K562 (cell line): ENCODE measurements at regions not wholly inside any gene's neighbourhood (a gene's known extent, or its start where the extent isn't known, plus 50 kb on each side); places are given as distances from the start of the nearest gene placed in this dataset.

Experiments used
- ATAC-seq: fragments of 200-7000 bp; cut with Tn5 transposase; 3 replicates; pipeline ENCODE4 v1.9.1; 2020; ENCODE audit warnings: moderate library complexity
- BruUV-seq: library from RNA; stranded (reverse); fragments of 400-500 nt; replicated peaks from 2 replicates; lab custom pipeline; 2021; lab: Mats Ljungman, UMichigan
- CTCF ChIA-PET: fragments of 300-600 bp; formaldehyde crosslinking; extraction: SDS; loops from one replicate; lab custom pipeline; 2021; ENCODE audit warnings: low intra/inter-chr PET ratio; lab: Yijun Ruan, JAX
- POLR2A ChIA-PET: fragments of 300-600, 350-650 bp; sonication (Branson Sonifier 250); formaldehyde crosslinking; extraction: SDS; loops from one replicate; lab custom pipeline; 2021; ENCODE audit warnings: antibody characterized with exemption, inconsistent platforms; lab: Yijun Ruan, JAX
- DNase-seq, 4 experiments: peaks; one replicate each; pipeline versions ENCODE4 v3.0.0 to v3.0.0-alpha.2; 2011 to 2018; ENCODE audit warnings: low spot score in 3 of 4, mixed read lengths in 3 of 4; ENCODE audit errors: extremely low read depth in 1 of 4
- FAIRE-seq: peaks from 2 replicates; lab custom pipeline; 2011; peaks lifted over from hg19 to GRCh38; lab: Jason Lieb, UNC
- H2AFZ ChIP-seq: 2 replicates; pipeline ENCODE4 v1.6.0; 2011; ENCODE audit warnings: low read depth, low read length, control low read depth, inconsistent platforms
- H3K27ac ChIP-seq: fragments of 200-600 bp; 3 replicates; pipeline ENCODE4 v1.8.0; 2011; ENCODE audit warnings: low read depth, mild to moderate bottlenecking, control low read depth, inconsistent platforms, low read length, moderate library complexity, mixed read lengths; ENCODE audit errors: extremely low read depth
- H3K27me3 ChIP-seq, 2 experiments: fragments of 300-600 bp in 1 of 2; 2 replicates in 1 of 2; 3 replicates in 1 of 2; pipeline versions ENCODE4 v1.6.0 to v1.8.0; 2011; ENCODE audit warnings: inconsistent platforms in 2 of 2, low read length in 2 of 2, mild to moderate bottlenecking in 1 of 2, mixed read lengths in 1 of 2, moderate library complexity in 1 of 2; ENCODE audit not compliant: control insufficient read depth in 2 of 2, insufficient read depth in 2 of 2
- H3K36me3 ChIP-seq: fragments of 300-600 bp; 3 replicates; pipeline ENCODE4 v1.8.0; 2011; ENCODE audit warnings: mild to moderate bottlenecking, low read length, inconsistent platforms; ENCODE audit not compliant: control insufficient read depth, insufficient read depth
- H3K4me1 ChIP-seq, 2 experiments: fragments of 200-600 bp in 1 of 2; replicated peaks in 1 of 2; 2 replicates in 1 of 2; 3 replicates in 1 of 2; pipeline versions ENCODE4 v1.5.1 to v1.8.0; 2011; ENCODE audit warnings: inconsistent platforms in 2 of 2, low read length in 2 of 2, mild to moderate bottlenecking in 1 of 2, mixed read lengths in 1 of 2, moderate library complexity in 1 of 2; ENCODE audit not compliant: control insufficient read depth in 2 of 2, insufficient read depth in 2 of 2
- H3K4me2 ChIP-seq: 2 replicates; pipeline ENCODE4 v1.6.1; 2011; ENCODE audit warnings: low read length, control low read depth, inconsistent platforms, mixed read lengths; ENCODE audit not compliant: insufficient read depth
- H3K4me3 ChIP-seq: fragments of 200-600 bp; sonication (generic), shearing (Covaris generic); 2 replicates; pipeline ENCODE4 v1.5.1; 2016; ENCODE audit warnings: control low read depth, inconsistent platforms
- H3K79me2 ChIP-seq: fragments of 200-600 bp; 3 replicates; pipeline ENCODE4 v1.8.0; 2011; ENCODE audit warnings: low read length, inconsistent platforms; ENCODE audit not compliant: control insufficient read depth, insufficient read depth
- H3K9ac ChIP-seq, 2 experiments: 2 replicates each; pipeline versions ENCODE4 v1.6.0 to v1.6.1; 2011; ENCODE audit warnings: low read depth in 2 of 2, low read length in 2 of 2, control low read depth in 1 of 2, inconsistent platforms in 1 of 2, mild to moderate bottlenecking in 1 of 2, mixed read lengths in 1 of 2; ENCODE audit not compliant: insufficient read depth in 1 of 2
- H3K9me1 ChIP-seq: one replicate; pipeline ENCODE4 v1.6.0; 2011; ENCODE audit warnings: inconsistent platforms, mild to moderate bottlenecking, low read length, moderate library complexity; ENCODE audit not compliant: control insufficient read depth, insufficient read depth
- H3K9me3 ChIP-seq: replicated peaks from 2 replicates; pipeline ENCODE4 v1.5.1; 2011; ENCODE audit warnings: low read depth, low read length, inconsistent platforms; ENCODE audit not compliant: control insufficient read depth, insufficient read depth
- H4K20me1 ChIP-seq: replicated peaks from 2 replicates; pipeline ENCODE4 v1.6.1; 2011; ENCODE audit warnings: low read length, inconsistent platforms, mixed read lengths; ENCODE audit not compliant: control insufficient read depth, insufficient read depth
- RNF219 ChIP-seq: fragments of 250-450 bp; sonication (Bioruptor Pico); IDR thresholded peaks from 2 replicates; pipeline ENCODE4 v1.5.0; 2022; ENCODE audit warnings: mild to moderate bottlenecking
- TFAP4 ChIP-seq: sonication (generic); formaldehyde crosslinking; IDR thresholded peaks from 2 replicates; pipeline ENCODE4 v1.8.0; 2022; ENCODE audit warnings: missing genetic modification reagents, mild to moderate bottlenecking, moderate library complexity, borderline replicate concordance
- THAP7 ChIP-seq: fragments of 250-450 bp; sonication (Bioruptor Pico); IDR thresholded peaks from 2 replicates; pipeline ENCODE4 v1.5.0; 2021
- ZNF449 ChIP-seq: fragments of 250-450 bp; sonication (Bioruptor Pico); IDR thresholded peaks from 2 replicates; pipeline ENCODE4 v1.8.0; 2022; ENCODE audit warnings: moderate library complexity, mild to moderate bottlenecking, inconsistent platforms
- WGBS: fragments of 100-300 bp; shearing (Covaris generic); methylation state at CpG from one replicate; pipeline ENCODE4 v1.1.6; 2016; ENCODE audit warnings: low coverage, mixed read lengths; ENCODE audit not compliant: insufficient coverage; ENCODE audit errors: missing lambda C conversion rate; 5-methylcytosine and 5-hydroxymethylcytosine counted together
- in situ Hi-C: fragments of 300-500 bp; cut with MboI; formaldehyde crosslinking; loops from 4 replicates; pipeline ENCODE4 v1.15.0; 2018; ENCODE audit warnings: inconsistent platforms, mixed read lengths
- intact Hi-C: fragments of 100-400 bp; cut with micrococcal nuclease; formaldehyde crosslinking; loops from 2 replicates; pipeline ENCODE4 v1.14.2; 2022

DNA sequence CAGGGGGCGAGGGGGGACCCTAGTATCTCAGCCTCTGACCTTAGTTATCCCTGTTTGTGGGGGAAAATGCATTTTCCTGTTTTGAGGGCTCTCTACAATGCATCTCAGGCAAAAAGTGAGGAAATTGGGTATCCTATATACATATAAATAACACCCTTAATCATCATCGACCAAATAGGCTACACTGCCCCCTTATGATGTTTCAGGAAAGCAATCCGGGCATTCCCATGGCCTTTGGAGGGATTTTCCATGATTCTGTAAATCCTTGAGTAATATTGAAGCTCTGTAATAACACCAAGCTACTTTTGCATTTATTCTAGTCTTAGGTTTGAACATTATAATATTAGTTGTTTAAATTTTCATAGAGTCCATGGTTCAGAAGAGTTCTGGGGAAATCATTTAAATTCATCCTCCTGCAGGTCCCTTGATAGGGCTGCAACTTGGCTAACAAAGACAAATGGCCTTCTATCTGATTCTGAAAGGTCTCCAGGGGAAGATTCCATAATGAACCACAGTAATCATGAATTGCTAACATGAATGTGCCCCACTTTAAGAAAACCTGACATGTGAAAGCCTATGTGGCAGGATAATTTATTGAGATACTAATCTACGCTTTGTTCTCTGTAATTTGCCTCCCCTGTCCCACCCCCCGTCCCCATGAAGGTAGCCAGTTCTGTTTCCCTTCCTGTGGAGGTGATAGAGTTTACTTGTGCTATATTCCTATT lies 91.5 kb upstream of the SCOC start:
- no peak for ATAC-seq
- in situ Hi-C loops (no loop called here), intact Hi-C loops (no loop called here)
- H3K9me3 ChIP-seq: peaks cover 3% of the 10 kb centered on the region; the same call in 1 of the 2 replicates
- no peak overlapping the region for H3K9ac ChIP-seq
- H3K4me1 ChIP-seq: no peaks in the 10 kb centered on the region
- no peak overlapping the region for H3K27ac ChIP-seq
- no peak overlapping the region for H3K4me2 ChIP-seq
- DNase-seq: no peak
- CTCF ChIA-PET: no interaction called here
- no peaks in the 10 kb centered on the region for H3K36me3 ChIP-seq
- no peaks in the 10 kb centered on the region for H4K20me1 ChIP-seq
- no peaks in the 10 kb centered on the region for H3K79me2 ChIP-seq
- no peaks in the 10 kb centered on the region for H3K9me1 ChIP-seq
- H3K4me3 ChIP-seq: no peak overlapping the region
- no peaks in the 10 kb centered on the region for H3K27me3 ChIP-seq
- no peak overlapping the region for H2AFZ ChIP-seq
- POLR2A ChIA-PET: interaction anchor here (1.2 kb wide), 1 partner anchor 8 kb away, joined by 4 read pairs; no protein-coding TSS in a partner anchor
- TF ChIP-seq RNF219 (CRISPR knock-in tag) (no peak), TFAP4 (CRISPR knock-in tag) (no peak), THAP7 (CRISPR knock-in tag) (no peak), ZNF449 (CRISPR knock-in tag) (no peak)
- WGBS: 1% methylated on average over 5 of the region's 5 CpGs
- FAIRE-seq: no peak
- no TSS peak for BruUV-seq
